Endothelial cell (in vitro differentiated cells): ENCODE measurements at regions not wholly inside any gene's neighbourhood (a gene's known extent, or its start where the extent isn't known, plus 50 kb on each side); places are given as distances from the start of the nearest gene placed in this dataset.

ENCODE experiments used
- DNase-seq: peaks from one replicate; pipeline ENCODE4 v3.0.0; 2021; ENCODE audit warnings: low spot score
- H3K27ac Mint-ChIP-seq: one replicate; pipeline ENCODE4 v1.8.0; 2021; ENCODE audit warnings: mixed read lengths, inconsistent platforms; ENCODE audit not compliant: unreplicated experiment
- H3K27me3 Mint-ChIP-seq: one replicate; pipeline ENCODE4 v1.8.0; 2021; ENCODE audit warnings: mild to moderate bottlenecking, moderate library complexity, mixed read lengths, inconsistent platforms; ENCODE audit not compliant: unreplicated experiment
- H3K36me3 Mint-ChIP-seq: one replicate; pipeline ENCODE4 v1.8.0; 2021; ENCODE audit warnings: mild to moderate bottlenecking, low read depth, mixed read lengths, inconsistent platforms; ENCODE audit not compliant: unreplicated experiment
- H3K4me1 Mint-ChIP-seq: one replicate; pipeline ENCODE4 v1.8.0; 2021; ENCODE audit warnings: mild to moderate bottlenecking, mixed read lengths, inconsistent platforms; ENCODE audit not compliant: unreplicated experiment
- H3K4me3 Mint-ChIP-seq: one replicate; pipeline ENCODE4 v1.8.0; 2021; ENCODE audit warnings: mild to moderate bottlenecking, mixed read lengths, inconsistent platforms; ENCODE audit not compliant: unreplicated experiment
- H3K9me3 Mint-ChIP-seq: one replicate; pipeline ENCODE4 v1.8.0; 2021; ENCODE audit warnings: mixed read lengths, inconsistent platforms; ENCODE audit not compliant: unreplicated experiment
- TF ChIP-seq, protein P1 (sequence below): fragments of 200-600 bp; sonication (generic); IDR thresholded peaks from one replicate; pipeline ENCODE4 v1.5.0; 2021; ENCODE audit warnings: antibody characterized with exemption; ENCODE audit not compliant: unreplicated experiment

GRCh38 chr1:209324901-209325871 is 258.3 kb upstream of the CAMK1G start:
- H3K27me3 Mint-ChIP-seq, result no peaks in the 10 kb centered on the region
- no peak overlapping the region for H3K4me3 Mint-ChIP-seq
- H3K9me3 Mint-ChIP-seq, result peaks cover 4% of the 10 kb centered on the region
- TF ChIP-seq, protein P1, sequence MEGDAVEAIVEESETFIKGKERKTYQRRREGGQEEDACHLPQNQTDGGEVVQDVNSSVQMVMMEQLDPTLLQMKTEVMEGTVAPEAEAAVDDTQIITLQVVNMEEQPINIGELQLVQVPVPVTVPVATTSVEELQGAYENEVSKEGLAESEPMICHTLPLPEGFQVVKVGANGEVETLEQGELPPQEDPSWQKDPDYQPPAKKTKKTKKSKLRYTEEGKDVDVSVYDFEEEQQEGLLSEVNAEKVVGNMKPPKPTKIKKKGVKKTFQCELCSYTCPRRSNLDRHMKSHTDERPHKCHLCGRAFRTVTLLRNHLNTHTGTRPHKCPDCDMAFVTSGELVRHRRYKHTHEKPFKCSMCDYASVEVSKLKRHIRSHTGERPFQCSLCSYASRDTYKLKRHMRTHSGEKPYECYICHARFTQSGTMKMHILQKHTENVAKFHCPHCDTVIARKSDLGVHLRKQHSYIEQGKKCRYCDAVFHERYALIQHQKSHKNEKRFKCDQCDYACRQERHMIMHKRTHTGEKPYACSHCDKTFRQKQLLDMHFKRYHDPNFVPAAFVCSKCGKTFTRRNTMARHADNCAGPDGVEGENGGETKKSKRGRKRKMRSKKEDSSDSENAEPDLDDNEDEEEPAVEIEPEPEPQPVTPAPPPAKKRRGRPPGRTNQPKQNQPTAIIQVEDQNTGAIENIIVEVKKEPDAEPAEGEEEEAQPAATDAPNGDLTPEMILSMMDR, result no peak
- no peak for DNase-seq
- no peaks in the 10 kb centered on the region for H3K4me1 Mint-ChIP-seq
- no peaks in the 10 kb centered on the region for H3K36me3 Mint-ChIP-seq
- H3K27ac Mint-ChIP-seq, result no peak overlapping the region

- Mint-ChIP-seq H3K27ac (no peak overlapping the region), H3K36me3 (no peaks in the 10 kb centered on the region), H3K4me3 (no peak overlapping the region), H3K9me3 (peaks cover 4% of the 10 kb centered on the region), H3K4me1 (no peaks in the 10 kb centered on the region), H3K27me3 (no peaks in the 10 kb centered on the region)
- TF ChIP-seq, protein P1, result no peak
- no peak for DNase-seq
These were observed 257.4 kb upstream of the CAMK1G start for GRCh38 chr1:209326076-209326475.

DNA sequence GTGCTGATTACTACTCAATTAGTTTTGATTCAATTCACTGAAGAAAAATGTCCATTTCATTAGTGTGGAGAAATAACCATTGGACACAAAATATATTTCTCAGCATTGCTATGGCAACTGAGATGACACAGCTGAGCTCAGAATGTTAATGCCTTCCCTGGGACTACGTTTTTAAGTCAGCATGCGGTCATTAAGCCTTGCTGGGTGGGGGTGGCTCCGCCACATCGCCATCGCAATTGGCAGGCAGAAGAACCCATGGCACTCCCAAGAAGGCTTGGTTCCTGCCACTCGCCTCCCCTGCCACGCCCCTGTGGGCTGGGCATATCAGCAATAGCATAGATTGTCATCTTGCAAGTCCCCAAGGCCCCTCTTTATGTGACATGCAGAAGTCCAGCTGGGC is 256.7 kb upstream of the CAMK1G start:
- TF ChIP-seq, protein P1, result no peak
- DNase-seq, result no peak
- Mint-ChIP-seq H3K4me1 (no peaks in the 10 kb centered on the region), H3K27ac (no peak overlapping the region), H3K4me3 (no peak overlapping the region), H3K27me3 (no peaks in the 10 kb centered on the region), H3K36me3 (no peaks in the 10 kb centered on the region), H3K9me3 (peaks cover under 1% of the 10 kb centered on the region)

GRCh38 chr1:209328196-209328595 is 255.3 kb upstream of the CAMK1G start:
- Mint-ChIP-seq H3K4me3 (no peak overlapping the region), H3K27me3 (no peaks in the 10 kb centered on the region), H3K27ac (no peak overlapping the region), H3K9me3 (no peaks in the 10 kb centered on the region), H3K4me1 (no peaks in the 10 kb centered on the region), H3K36me3 (no peaks in the 10 kb centered on the region)
- no peak for DNase-seq
- TF ChIP-seq, protein P1, result no peak

GRCh38 chr1:209335178-209335577 is 248.3 kb upstream of the CAMK1G start:
- no peaks in the 10 kb centered on the region for H3K4me1 Mint-ChIP-seq
- H3K27ac Mint-ChIP-seq, result no peak overlapping the region
- DNase-seq, result peak; percentile 53
- H3K9me3 Mint-ChIP-seq, result no peaks in the 10 kb centered on the region
- H3K27me3 Mint-ChIP-seq, result no peaks in the 10 kb centered on the region
- H3K4me3 Mint-ChIP-seq, result no peak overlapping the region
- TF ChIP-seq, protein P1, result peak; percentile 85
- no peaks in the 10 kb centered on the region for H3K36me3 Mint-ChIP-seq
